ENCODE measurements at regions not wholly inside any gene's neighbourhood (a gene's known extent, or its start where the extent isn't known, plus 50 kb on each side); places are given as distances from the start of the nearest gene placed in this dataset.
"Not testable (repeated sequence)": the region's sequence is repeated elsewhere in the genome, so short reads cannot be mapped to it uniquely, and the experiment has no call there.

- no peak for DNase-seq
Measured at GRCh38 chr4:31392923-31393322, 672.8 kb downstream of the PCDH7 start.

DNA sequence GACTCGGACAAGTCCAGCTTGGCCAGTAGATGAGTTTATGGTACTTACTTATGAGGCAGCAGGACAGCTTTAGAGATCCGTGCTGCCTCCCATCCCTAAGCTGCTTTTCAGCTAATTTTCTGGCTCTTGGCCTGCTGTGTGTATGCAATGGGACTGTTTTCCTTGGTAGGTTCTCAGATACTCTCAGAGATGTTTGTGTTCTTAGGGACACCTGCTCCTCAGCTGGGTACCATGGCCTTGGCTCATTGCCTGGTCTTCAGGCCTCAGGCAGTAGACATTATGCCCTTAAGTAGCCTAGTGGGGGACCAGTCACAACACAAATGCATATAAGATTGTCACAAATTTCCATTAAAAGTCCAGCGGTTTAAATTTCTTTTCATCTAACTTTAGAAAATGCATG lies 688.0 kb downstream of the PCDH7 start:
- no peak for DNase-seq

GRCh38 chr4:31411565-31411964 lies 691.4 kb downstream of the PCDH7 start:
- DNase-seq = no peak

GRCh38 chr4:31415629-31416028 lies 695.5 kb downstream of the PCDH7 start:
- DNase-seq = no peak

DNA sequence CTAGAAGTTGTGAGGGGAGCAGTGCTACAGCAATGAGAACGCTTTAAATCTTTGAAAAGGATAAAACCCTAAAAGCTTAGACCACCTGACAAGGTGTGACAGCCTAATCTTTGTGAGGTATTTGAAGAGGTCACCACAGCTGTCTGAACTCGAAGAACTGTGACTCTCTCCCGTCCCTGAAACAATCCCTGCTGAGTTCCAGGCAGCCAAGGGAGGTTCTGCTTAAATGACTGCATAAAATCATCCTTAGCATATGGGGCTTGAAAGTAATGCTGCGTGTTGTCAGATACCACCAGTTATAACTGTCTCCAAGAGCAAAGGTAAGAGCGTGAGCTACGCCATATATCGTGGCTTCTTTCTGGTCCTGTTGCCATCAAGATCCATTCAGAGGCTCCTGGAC lies 696.3 kb downstream of the PCDH7 start:
- DNase-seq = no peak

DNA sequence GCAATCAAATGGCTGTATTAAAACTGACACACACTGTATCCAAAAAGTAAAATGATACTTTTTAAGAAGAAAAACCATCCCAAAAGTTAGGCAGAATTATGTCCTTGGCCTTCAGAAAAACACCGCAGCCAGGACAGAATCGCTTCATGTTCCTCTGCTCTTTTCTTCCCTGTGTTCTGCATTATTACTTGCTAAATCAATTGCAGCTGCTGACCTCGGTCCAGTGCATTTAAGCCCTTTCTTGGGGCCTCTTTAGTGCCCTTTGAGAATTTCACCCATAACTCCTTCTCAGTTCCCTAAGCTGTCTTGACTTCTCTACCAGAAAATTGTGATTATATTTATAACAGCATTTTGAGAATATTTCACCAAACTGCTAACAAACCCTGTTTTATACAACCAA lies 696.9 kb downstream of the PCDH7 start:
- no peak for DNase-seq

- no peak for DNase-seq
Measured at GRCh38 chr4:31422006-31422405, 701.8 kb downstream of the PCDH7 start.

GRCh38 chr4:31427691-31428090 lies 707.5 kb downstream of the PCDH7 start:
- DNase-seq = no peak

DNA sequence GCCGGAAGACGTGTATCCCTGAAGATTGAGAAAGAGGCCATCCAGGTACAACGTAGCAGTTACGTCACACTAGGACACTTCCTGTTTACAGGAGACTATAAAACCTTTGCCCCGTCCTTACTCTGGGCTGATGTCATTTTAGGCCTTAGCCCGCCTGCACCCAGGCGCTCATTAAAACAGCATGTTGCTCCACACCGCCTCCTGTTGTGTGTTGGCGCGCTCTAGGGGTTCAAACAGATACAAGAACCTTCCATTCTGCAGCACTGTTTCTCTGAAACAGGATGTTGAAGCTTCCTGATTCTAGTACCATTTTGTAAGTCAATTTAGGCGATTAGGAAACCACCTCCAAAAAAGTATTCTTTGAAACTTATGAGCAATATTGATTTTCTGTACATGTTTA lies 722.1 kb downstream of the PCDH7 start:
- no peak for DNase-seq

GRCh38 chr4:31445526-31445925 lies 725.4 kb downstream of the PCDH7 start:
- DNase-seq = no peak

GRCh38 chr4:31455612-31456011 lies 735.4 kb downstream of the PCDH7 start:
- DNase-seq = no peak

- DNase-seq = no peak
Measured at GRCh38 chr4:31458813-31459212, 738.6 kb downstream of the PCDH7 start.

- no peak for DNase-seq
Measured at GRCh38 chr4:31461421-31461820, 741.3 kb downstream of the PCDH7 start.

DNA sequence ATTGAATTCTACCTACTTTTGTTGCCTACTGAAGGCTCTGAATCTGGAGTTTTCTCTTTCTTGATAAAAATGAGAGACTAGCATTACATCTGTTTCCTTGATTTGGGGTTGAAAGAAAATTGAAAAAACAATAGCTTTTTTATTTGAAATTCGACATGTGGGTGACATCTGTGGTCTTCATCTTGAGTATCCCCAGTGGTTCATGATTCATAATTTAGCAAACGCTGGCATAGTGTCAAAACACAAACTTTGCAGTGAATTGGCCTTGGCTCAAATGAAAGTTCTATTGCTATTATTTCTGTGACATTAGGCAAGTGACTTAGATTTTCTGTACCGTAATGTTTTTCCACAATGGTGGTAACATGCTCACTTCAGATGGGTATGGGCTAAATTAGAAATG lies 747.6 kb downstream of the PCDH7 start:
- DNase-seq = no peak

DNA sequence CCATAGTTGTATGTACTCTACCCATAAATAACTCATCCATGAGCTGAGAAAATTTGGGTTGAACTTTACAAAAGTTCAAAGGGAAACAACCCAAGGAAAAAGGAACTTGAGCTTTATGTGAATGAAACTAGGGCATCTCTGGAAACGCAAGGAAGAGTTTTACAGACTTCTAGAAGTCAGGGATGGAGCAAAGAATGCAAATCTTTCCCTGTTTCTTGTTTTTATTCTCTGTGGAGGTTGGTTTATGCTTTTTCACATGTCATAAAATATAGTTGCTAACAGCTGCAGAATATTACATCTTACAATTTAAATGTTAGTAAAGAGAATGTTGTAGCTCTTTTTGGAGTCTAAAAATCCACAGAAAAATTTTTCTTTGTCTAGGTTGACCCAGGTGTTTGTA lies 754.1 kb downstream of the PCDH7 start:
- no peak for DNase-seq

DNA sequence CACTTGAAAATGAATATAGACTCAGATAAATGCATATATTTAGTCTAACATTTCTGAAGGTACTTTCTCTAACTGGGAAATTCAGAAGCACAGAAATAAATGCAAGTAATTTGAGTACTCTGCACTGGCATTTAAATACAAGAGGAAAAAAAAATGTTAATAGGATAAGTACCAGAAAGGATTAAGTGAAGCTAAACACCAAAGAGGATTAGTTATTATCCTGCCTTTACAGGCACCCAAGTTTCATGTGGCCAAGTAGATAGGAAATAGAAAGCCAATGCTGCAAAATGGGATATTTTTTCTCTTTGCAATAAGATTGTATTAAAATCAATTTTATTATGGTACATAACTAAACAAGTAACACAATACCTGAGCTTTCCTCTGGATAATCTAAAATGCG lies 762.5 kb downstream of the PCDH7 start:
- DNase-seq = no peak

GRCh38 chr4:31499216-31499615 lies 779.0 kb downstream of the PCDH7 start:
- not testable (repeated sequence) for DNase-seq

GRCh38 chr4:31516520-31516919 lies 796.4 kb downstream of the PCDH7 start:
- DNase-seq = no peak

DNA sequence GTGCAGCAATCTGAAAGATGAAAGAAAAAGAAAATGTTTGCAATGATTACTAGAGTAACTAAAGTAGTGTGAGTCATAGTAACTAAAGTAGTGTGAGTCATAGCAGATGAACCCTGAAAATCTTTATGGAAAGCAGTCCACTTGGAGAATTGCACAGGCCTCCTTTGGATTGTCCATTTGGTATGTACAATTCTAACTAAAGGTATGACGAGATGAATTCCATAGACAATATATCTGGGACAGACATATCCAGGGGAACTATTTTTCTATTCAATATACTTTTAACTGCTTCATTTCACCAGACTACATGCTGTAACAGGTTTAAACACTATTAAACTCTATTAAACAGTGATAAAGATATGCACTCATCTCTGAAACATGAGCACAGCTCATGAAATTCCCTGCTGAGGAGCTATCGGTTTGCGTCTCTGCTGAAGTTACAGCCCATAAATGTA lies 798.7 kb downstream of the PCDH7 start:
- DNase-seq = no peak

- no peak for DNase-seq
Measured at GRCh38 chr4:31530555-31530954, 810.4 kb downstream of the PCDH7 start.

GRCh38 chr4:31538877-31539276 lies 818.7 kb downstream of the PCDH7 start:
- no peak for DNase-seq

DNA sequence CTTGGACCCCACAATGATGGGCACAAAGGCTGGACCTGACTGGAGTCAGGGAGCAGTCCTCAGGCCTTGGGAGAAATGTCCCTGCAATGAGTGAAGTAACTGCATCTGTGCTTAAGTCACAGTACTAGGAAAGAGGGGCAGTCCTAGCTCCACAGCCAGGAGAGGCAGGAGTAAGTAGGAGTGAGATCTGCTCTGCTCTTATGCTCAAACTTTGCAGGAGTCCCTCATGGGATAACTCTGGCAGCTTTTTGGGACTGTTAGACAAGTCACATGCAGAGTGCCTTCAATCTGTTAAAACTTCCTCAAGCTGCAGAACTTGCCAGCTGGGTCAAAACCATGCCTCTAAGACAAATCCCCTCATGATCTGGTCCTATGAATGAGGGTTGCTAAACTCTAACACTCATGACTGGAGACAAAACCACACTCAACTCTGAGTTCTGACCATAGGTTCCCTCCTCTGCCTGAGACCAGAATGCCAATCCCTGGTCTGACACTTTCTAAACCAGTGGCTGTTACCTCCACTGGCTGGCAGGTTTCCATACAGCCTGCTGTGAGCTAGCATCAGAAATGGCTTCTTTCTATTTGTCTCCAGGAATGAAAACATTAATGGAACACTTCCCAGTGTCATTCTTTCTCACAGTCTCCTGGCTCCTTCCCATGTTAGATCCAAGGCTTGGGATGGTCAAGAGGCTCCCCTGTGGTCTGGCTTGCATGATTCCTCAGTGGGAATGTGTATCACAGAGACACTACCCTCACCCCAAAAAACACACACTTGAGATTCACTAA lies 819.3 kb downstream of the PCDH7 start:
- DNase-seq = no peak

GRCh38 chr4:31545330-31545729 lies 825.2 kb downstream of the PCDH7 start:
- DNase-seq = no peak

DNA sequence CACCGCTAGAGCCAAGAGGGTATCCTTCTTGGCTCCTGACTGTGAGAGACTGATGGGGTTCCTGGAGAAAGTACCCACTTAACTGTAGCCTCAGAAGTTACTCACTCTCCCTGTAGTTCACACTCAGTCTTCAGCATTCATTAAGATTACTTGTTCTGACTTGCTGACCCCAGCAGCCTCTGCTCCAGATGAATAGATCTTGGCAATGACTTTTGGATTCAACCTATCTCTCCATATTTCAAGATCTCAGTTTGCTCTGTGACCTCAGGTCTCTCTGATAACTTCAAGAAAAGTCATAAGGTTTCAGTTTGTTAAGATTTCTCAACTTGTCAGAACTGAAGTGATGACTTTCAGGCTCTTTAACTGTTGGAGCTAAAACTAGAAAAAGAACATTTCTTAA lies 825.6 kb downstream of the PCDH7 start:
- DNase-seq = no peak

DNA sequence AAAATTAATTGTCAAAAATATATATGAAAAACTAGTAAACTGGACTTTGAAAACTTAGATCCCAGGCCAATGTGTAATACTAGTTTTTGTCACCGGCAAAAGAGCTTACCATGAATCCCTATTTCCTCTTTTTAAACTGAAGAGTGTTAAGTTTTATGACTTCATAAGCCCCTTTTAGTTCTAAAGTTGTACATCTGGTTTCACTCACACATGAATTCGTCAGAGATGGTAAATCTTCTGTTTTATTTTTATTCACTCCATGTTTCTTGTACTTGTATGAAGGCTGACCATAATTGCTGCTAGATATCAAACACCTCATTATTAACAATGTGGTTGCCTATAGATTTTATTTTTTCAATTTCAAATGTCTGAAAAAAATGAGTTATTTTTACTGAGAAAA lies 827.9 kb downstream of the PCDH7 start:
- no peak for DNase-seq
